GM20431 (cell line): ENCODE measurements at regions not wholly inside any gene's neighbourhood (a gene's known extent, or its start where the extent isn't known, plus 50 kb on each side); places are given as distances from the start of the nearest gene placed in this dataset.

ENCODE experiments used
- in situ Hi-C: fragments of 300-500 bp; cut with MseI, MboI; formaldehyde crosslinking; loops from one replicate; pipeline ENCODE4 v1.15.0; 2020; ENCODE audit warnings: low sequenced_read_pairs; ENCODE audit not compliant: unreplicated experiment

GRCh38 chr9:14437354-14438231, 123.7 kb upstream of the NFIB start:
- in situ Hi-C loops: loop anchor here (10.0 kb wide), 1 partner anchor 1013 kb away; no protein-coding TSS in a partner anchor

GRCh38 chr9:14435871-14436270, 121.9 kb upstream of the NFIB start:
- in situ Hi-C loops: loop anchor here (10.0 kb wide), 1 partner anchor 1011 kb away; no protein-coding TSS in a partner anchor

DNA sequence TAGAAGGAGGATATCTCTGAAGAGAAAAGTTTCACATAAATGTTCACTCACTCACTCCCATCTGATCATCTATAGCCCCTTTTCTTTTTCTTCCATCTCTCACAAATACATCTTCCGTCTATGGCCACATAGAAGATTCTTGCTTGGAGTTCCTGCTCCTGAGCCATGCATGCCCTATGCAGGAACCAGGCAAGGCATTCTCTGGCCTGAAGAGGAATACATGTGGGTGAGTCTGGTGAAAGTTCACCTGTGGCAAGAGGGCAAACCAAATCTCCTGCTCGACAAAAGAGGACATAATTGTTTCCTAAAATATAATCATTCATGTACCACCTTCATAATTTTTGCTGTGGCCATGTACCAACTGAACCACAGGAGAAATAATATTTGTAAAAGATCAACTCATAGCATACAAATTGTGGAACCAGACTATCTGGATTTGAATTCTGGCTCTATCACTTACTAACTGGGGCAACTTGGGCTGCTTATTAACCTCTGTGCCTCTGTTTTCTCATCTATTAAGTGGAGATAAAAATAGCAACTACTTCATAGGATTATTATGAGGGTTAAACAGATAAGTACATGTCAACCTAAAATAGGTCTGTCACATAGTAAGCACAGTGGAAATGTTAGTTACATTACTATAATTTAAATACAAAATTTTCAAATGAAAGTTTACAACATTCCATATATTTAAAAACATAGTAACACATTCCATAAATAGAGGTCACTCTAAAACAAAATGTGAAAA, 121.2 kb upstream of the NFIB start:
- in situ Hi-C loops: loop anchor here (10.0 kb wide), 1 partner anchor 1010 kb away; no protein-coding TSS in a partner anchor

DNA sequence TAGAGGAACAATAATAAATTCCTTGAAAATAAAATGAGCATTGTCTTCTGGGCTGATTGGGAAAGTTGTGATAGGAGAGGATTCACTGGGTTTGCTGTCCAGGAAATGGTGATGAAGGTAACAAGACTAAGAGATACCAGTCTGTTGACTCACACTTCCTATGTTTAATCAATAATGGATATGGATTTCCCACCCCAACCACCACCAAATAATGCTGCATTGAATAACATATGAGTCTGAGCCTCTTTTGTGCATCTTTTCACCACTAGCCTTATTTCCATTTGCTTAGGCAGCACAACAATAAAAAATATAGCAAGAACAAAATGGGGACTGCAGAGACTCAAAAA, 120.2 kb upstream of the NFIB start:
- in situ Hi-C loops: loop anchor here (10.0 kb wide), 1 partner anchor 1009 kb away; no protein-coding TSS in a partner anchor

- in situ Hi-C loops: loop anchor here (10.0 kb wide), 1 partner anchor 1009 kb away; no protein-coding TSS in a partner anchor
Observed at GRCh38 chr9:14433351-14434157, 119.6 kb upstream of the NFIB start.

DNA sequence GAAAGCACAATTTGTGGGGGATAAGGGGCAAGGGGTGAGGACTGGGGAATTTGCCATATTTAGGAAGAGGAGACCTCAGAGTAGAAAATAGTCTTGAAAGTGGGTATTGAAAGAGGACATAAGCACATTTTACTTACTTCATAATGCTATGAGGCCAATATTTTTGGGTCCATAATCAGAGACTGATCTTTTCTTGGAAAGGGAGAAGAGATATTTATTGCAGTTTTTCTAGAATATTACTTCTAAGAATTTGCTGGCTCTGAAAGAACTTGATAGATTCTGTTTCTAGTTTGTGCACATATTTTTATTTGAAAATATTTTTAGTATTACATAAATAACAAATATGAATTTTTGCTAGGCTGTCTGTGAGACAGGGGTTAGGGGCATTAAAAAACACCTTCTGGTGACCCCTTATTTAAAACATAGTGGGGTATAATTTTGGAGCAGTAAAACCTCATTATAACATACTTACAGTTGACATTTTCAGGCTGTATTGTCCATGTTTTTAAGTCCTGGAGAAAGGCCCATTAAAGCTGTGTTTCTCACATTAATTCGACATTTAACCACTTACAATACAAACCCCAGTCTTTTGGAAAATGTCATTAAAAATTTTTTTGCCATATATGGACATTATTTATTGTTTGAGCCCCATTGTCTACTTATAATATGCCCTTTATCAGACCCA, 118.9 kb upstream of the NFIB start:
- in situ Hi-C loops: loop anchor here (10.0 kb wide), 1 partner anchor 1008 kb away; no protein-coding TSS in a partner anchor

DNA sequence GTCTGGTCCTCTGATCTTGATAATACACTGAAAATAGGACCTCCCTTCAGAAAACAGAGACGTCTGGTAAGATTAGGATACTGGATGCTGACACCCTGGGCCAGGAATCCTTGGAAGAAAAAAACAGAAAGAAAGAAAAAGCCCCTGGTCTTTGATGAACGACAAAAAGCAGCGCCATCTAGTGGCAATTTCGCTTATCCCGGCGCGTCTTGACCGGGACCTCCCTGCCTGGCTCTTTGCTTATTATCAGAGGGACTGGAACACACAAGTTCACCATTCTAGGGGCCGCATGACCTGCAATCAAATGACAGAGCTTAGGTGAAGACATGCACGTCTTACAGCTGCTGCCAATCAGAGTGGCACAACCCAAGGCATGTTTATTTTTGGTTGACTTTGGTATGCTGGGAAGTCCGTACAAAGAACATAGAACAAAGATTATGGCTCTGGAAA, 114.9 kb upstream of the NFIB start:
- in situ Hi-C loops: no loop called here

GRCh38 chr9:14427419-14427818, 113.5 kb upstream of the NFIB start:
- in situ Hi-C loops: no loop called here

- in situ Hi-C loops: no loop called here
Observed at GRCh38 chr9:14424983-14425382, 111.0 kb upstream of the NFIB start.

DNA sequence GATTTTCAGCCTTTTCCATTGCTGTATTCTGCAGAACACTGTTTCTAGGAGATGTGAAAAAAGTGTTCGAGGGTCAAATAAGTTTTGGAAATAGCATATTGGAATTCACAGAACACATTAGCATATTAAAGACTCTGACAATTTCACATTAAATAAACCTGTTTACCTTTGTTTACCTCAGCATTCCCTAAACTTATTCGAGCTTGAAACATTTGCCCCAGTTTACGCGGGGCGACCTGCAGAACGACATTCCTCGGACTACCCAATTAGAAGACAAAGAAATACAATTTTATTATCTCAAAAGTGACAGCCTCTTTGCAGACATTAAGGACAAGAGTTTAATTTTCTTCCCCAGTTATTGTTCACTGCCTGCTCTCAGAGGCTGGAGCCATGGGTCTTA, 110.3 kb upstream of the NFIB start:
- in situ Hi-C loops: no loop called here

DNA sequence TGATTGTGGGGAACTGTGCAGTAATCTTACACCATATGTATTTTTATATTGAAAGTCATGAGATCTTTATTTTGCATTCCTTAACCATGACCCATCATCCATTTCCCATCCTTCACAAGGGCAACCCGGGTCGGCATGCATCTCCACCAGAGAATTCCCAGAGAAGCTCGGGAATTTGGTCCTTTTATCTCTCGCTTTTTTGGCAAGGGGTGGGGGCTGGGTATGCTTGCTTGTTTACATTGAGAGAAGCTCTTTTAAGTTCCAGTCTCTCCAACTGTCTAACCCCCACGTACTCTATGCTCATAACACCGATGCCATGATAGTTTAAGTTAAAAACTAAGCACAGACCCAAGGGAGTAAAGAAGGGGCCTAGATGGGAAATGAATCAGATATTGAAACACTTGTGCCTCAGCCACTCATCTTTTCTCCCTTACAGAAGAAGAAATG, 109.9 kb upstream of the NFIB start:
- in situ Hi-C loops: no loop called here

DNA sequence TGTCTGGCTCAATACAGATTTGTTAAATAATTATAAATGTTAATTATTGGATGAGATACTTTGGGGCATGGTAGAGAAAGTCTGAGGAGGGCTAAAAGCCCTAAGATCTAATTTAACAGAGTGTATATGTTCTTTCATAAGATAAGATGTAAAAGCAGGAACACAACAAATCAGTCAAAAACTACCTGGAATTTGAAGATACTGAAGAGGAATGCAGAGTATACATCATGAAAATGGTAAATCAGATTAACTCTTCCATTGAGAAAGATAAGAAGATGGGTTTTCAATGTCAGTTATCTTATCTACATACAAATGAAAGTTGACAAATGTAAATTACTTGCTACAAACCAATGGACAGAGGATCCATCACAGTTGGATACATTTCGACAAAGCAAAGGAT, 107.3 kb upstream of the NFIB start:
- in situ Hi-C loops: no loop called here

- in situ Hi-C loops: no loop called here
Observed at GRCh38 chr9:14418941-14419937, 105.3 kb upstream of the NFIB start.

- in situ Hi-C loops: no loop called here
Observed at GRCh38 chr9:14418301-14418940, 104.5 kb upstream of the NFIB start.

DNA sequence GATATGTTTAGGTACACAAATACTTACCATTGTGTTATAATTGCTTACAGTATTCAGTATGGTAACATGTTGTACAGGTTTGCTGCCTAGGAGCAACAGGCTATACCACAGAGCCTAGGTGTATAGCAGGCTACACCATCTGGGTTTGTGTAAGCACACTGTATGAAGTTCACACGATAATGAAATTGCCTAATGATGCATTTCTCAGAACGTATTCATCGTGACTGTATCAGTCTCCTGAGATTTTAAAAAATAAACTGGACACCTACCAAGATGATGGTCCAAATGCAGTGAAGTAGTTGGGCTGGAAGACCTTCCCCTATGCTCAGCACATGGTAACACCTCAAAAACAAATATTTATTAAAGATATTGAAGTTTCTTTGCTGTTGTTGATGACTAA, 103.3 kb upstream of the NFIB start:
- in situ Hi-C loops: no loop called here

- in situ Hi-C loops: no loop called here
Observed at GRCh38 chr9:14415947-14416346, 102.0 kb upstream of the NFIB start.

GRCh38 chr9:14413812-14414211, 99.9 kb upstream of the NFIB start:
- in situ Hi-C loops: no loop called here

- in situ Hi-C loops: no loop called here
Observed at GRCh38 chr9:14412775-14413174, 98.8 kb upstream of the NFIB start.
